T-helper 17 cell (primary cell): ENCODE measurements at regions not wholly inside any gene's neighbourhood (a gene's known extent, or its start where the extent isn't known, plus 50 kb on each side); places are given as distances from the start of the nearest gene placed in this dataset.

ENCODE experiments used
- ATAC-seq: fragments of 150-1000 bp; cut with Tn5 transposase; 2 replicates; pipeline ENCODE4 v1.10.0; 2021; ENCODE audit warnings: mild to moderate bottlenecking, moderate library complexity
- DNase-seq, 3 donors: peaks; one replicate each; pipeline versions ENCODE4 v3.0.0 to v3.0.0-alpha.2; 2020 to 2021
- H3K9me3 ChIP-seq: one replicate; pipeline ENCODE4 v1.7.0; 2013; ENCODE audit warnings: low read length, mild to moderate bottlenecking; ENCODE audit not compliant: control insufficient read depth, poor library complexity, severe bottlenecking
- H3K27ac Mint-ChIP-seq: one replicate; pipeline ENCODE4 v1.8.0; 2022; ENCODE audit warnings: mild to moderate bottlenecking, moderate library complexity, mixed read lengths
- H3K27me3 Mint-ChIP-seq: one replicate; pipeline ENCODE4 v1.8.0; 2022; ENCODE audit warnings: mixed read lengths
- H3K36me3 Mint-ChIP-seq: one replicate; pipeline ENCODE4 v1.8.0; 2022; ENCODE audit warnings: low read depth, mixed read lengths
- H3K4me1 Mint-ChIP-seq: one replicate; pipeline ENCODE4 v1.8.0; 2022; ENCODE audit warnings: mild to moderate bottlenecking, mixed read lengths
- H3K4me3 Mint-ChIP-seq: one replicate; pipeline ENCODE4 v1.8.0; 2022; ENCODE audit warnings: mild to moderate bottlenecking, moderate library complexity, mixed read lengths

- no peaks in the 10 kb centered on the region for H3K9me3 ChIP-seq
- ATAC-seq (no peak), DNase-seq (no peak)
- Mint-ChIP-seq H3K27ac (no peak overlapping the region), H3K36me3 (no peaks in the 10 kb centered on the region), H3K4me1 (no peaks in the 10 kb centered on the region), H3K4me3 (no peak overlapping the region), H3K27me3 (no peaks in the 10 kb centered on the region)
Observed at GRCh38 chr16:51556694-51557340, 405.7 kb upstream of the SALL1 start.

GRCh38 chr16:51553910-51554309 lies 402.8 kb upstream of the SALL1 start:
- H3K27me3 Mint-ChIP-seq, result no peaks in the 10 kb centered on the region
- no peak overlapping the region for H3K27ac Mint-ChIP-seq
- no peaks in the 10 kb centered on the region for H3K4me1 Mint-ChIP-seq
- H3K9me3 ChIP-seq, result no peaks in the 10 kb centered on the region
- no peak overlapping the region for H3K4me3 Mint-ChIP-seq
- DNase-seq, result no peak
- no peak for ATAC-seq
- no peaks in the 10 kb centered on the region for H3K36me3 Mint-ChIP-seq

GRCh38 chr16:51553314-51553713 lies 402.2 kb upstream of the SALL1 start:
- H3K4me1 Mint-ChIP-seq, result no peaks in the 10 kb centered on the region
- no peaks in the 10 kb centered on the region for H3K36me3 Mint-ChIP-seq
- DNase-seq (no peak), ATAC-seq (no peak)
- H3K9me3 ChIP-seq, result no peaks in the 10 kb centered on the region
- H3K27ac Mint-ChIP-seq, result no peak overlapping the region
- H3K4me3 Mint-ChIP-seq, result no peak overlapping the region
- H3K27me3 Mint-ChIP-seq, result no peaks in the 10 kb centered on the region

GRCh38 chr16:51550800-51551347 lies 399.8 kb upstream of the SALL1 start:
- ATAC-seq, result no peak
- DNase-seq, result no peak
- H3K27me3 Mint-ChIP-seq, result no peaks in the 10 kb centered on the region
- no peaks in the 10 kb centered on the region for H3K36me3 Mint-ChIP-seq
- no peaks in the 10 kb centered on the region for H3K4me1 Mint-ChIP-seq
- no peaks in the 10 kb centered on the region for H3K9me3 ChIP-seq
- H3K4me3 Mint-ChIP-seq, result no peak overlapping the region
- H3K27ac Mint-ChIP-seq, result no peak overlapping the region

GRCh38 chr16:51549836-51550235 lies 398.8 kb upstream of the SALL1 start:
- ATAC-seq, result no peak
- Mint-ChIP-seq H3K4me1 (no peaks in the 10 kb centered on the region), H3K4me3 (no peak overlapping the region)

GRCh38 chr16:51545951-51546350 lies 394.9 kb upstream of the SALL1 start:
- Mint-ChIP-seq H3K36me3 (no peaks in the 10 kb centered on the region), H3K27ac (no peak overlapping the region), H3K27me3 (no peaks in the 10 kb centered on the region), H3K4me1 (no peaks in the 10 kb centered on the region), H3K4me3 (no peak overlapping the region)
- no peaks in the 10 kb centered on the region for H3K9me3 ChIP-seq
- ATAC-seq (no peak), DNase-seq (no peak)

More at GRCh38 chr16:51549836-51550235, 398.8 kb upstream of the SALL1 start:
- H3K9me3 ChIP-seq, result no peaks in the 10 kb centered on the region
- no peaks in the 10 kb centered on the region for H3K27me3 Mint-ChIP-seq
- H3K27ac Mint-ChIP-seq, result no peak overlapping the region
- DNase-seq, result no peak
- H3K36me3 Mint-ChIP-seq, result no peaks in the 10 kb centered on the region

GRCh38 chr16:51544851-51545467 lies 393.9 kb upstream of the SALL1 start:
- ATAC-seq (no peak), DNase-seq (no peak)
- Mint-ChIP-seq H3K4me3 (no peak overlapping the region), H3K27ac (no peak overlapping the region), H3K4me1 (no peaks in the 10 kb centered on the region), H3K36me3 (no peaks in the 10 kb centered on the region), H3K27me3 (no peaks in the 10 kb centered on the region)
- H3K9me3 ChIP-seq, result no peaks in the 10 kb centered on the region

- H3K4me1 Mint-ChIP-seq, result no peaks in the 10 kb centered on the region
- DNase-seq (no peak), ATAC-seq (no peak)
- H3K36me3 Mint-ChIP-seq, result no peaks in the 10 kb centered on the region
- H3K4me3 Mint-ChIP-seq, result no peak overlapping the region
- H3K27ac Mint-ChIP-seq, result no peak overlapping the region
- no peaks in the 10 kb centered on the region for H3K27me3 Mint-ChIP-seq
- H3K9me3 ChIP-seq, result no peaks in the 10 kb centered on the region
Observed at GRCh38 chr16:51543971-51544370, 392.9 kb upstream of the SALL1 start.

GRCh38 chr16:51542981-51543815 lies 392.1 kb upstream of the SALL1 start:
- no peaks in the 10 kb centered on the region for H3K27me3 Mint-ChIP-seq
- no peaks in the 10 kb centered on the region for H3K4me1 Mint-ChIP-seq
- no peak overlapping the region for H3K4me3 Mint-ChIP-seq
- no peaks in the 10 kb centered on the region for H3K9me3 ChIP-seq
- H3K36me3 Mint-ChIP-seq, result no peaks in the 10 kb centered on the region
- H3K27ac Mint-ChIP-seq, result no peak overlapping the region
- ATAC-seq (no peak), DNase-seq (no peak)

GRCh38 chr16:51540259-51540658 lies 389.2 kb upstream of the SALL1 start:
- H3K27me3 Mint-ChIP-seq, result no peaks in the 10 kb centered on the region
- no peak overlapping the region for H3K27ac Mint-ChIP-seq
- DNase-seq (no peak), ATAC-seq (no peak)
- no peak overlapping the region for H3K4me3 Mint-ChIP-seq
- H3K4me1 Mint-ChIP-seq, result no peaks in the 10 kb centered on the region
- no peaks in the 10 kb centered on the region for H3K36me3 Mint-ChIP-seq
- H3K9me3 ChIP-seq, result no peaks in the 10 kb centered on the region

GRCh38 chr16:51538707-51539498 lies 387.8 kb upstream of the SALL1 start:
- ATAC-seq (no peak), DNase-seq (no peak)
- Mint-ChIP-seq H3K27ac (no peak overlapping the region), H3K36me3 (no peaks in the 10 kb centered on the region), H3K4me1 (no peaks in the 10 kb centered on the region), H3K27me3 (no peaks in the 10 kb centered on the region), H3K4me3 (no peak overlapping the region)
- no peaks in the 10 kb centered on the region for H3K9me3 ChIP-seq

GRCh38 chr16:51535591-51535990 lies 384.5 kb upstream of the SALL1 start:
- H3K4me3 Mint-ChIP-seq, result no peak overlapping the region
- DNase-seq (no peak), ATAC-seq (no peak)
- no peaks in the 10 kb centered on the region for H3K4me1 Mint-ChIP-seq
- no peak overlapping the region for H3K27ac Mint-ChIP-seq
- no peaks in the 10 kb centered on the region for H3K36me3 Mint-ChIP-seq
- H3K9me3 ChIP-seq, result no peaks in the 10 kb centered on the region
- H3K27me3 Mint-ChIP-seq, result no peaks in the 10 kb centered on the region

GRCh38 chr16:51532551-51532950 lies 381.5 kb upstream of the SALL1 start:
- DNase-seq, result no peak
- H3K4me3 Mint-ChIP-seq, result no peak overlapping the region
- H3K4me1 Mint-ChIP-seq, result no peaks in the 10 kb centered on the region
- no peak overlapping the region for H3K27ac Mint-ChIP-seq
- H3K9me3 ChIP-seq, result no peaks in the 10 kb centered on the region
- no peaks in the 10 kb centered on the region for H3K27me3 Mint-ChIP-seq
- ATAC-seq, result no peak
- H3K36me3 Mint-ChIP-seq, result no peaks in the 10 kb centered on the region
